Left cardiac atrium (tissue), 4 donors: ENCODE measurements at regions not wholly inside any gene's neighbourhood (a gene's known extent, or its start where the extent isn't known, plus 50 kb on each side); places are given as distances from the start of the nearest gene placed in this dataset.
A peak's percentile ranks its signal among the peaks of the same experiment; 100 is the strongest.

ENCODE experiments used
- ATAC-seq, 2 donors: fragments of 200-7000 bp; cut with Tn5 transposase; one replicate each; pipeline ENCODE4 v1.9.1; 2020; ENCODE audit warnings: mild to moderate bottlenecking in 2 of 2, moderate library complexity in 2 of 2
- DNase-seq: peaks from one replicate; pipeline ENCODE4 v3.0.0-alpha.2; 2020
- intact Hi-C, 2 donors: fragments of 100-400 bp; cut with DNase I; formaldehyde crosslinking; loops; one replicate each; pipeline versions ENCODE4 v1.14.1 to v1.15.1; 2022 to 2023
- donor health status: DM: no; HTN: yes; CAD: no.
- donor health status: DM: no; HTN: yes; CAD: no; lungs with severe emphysema.
- donor health status: DM: yes; HTN: yes; CAD: no.
- donor health status: Dilated cardiomyopathy.

- no peak for ATAC-seq
- intact Hi-C loops: no loop called here
- DNase-seq: no peak
These were observed 104.9 kb upstream of the YPEL5 start for GRCh38 chr2:30041884-30042283.

DNA sequence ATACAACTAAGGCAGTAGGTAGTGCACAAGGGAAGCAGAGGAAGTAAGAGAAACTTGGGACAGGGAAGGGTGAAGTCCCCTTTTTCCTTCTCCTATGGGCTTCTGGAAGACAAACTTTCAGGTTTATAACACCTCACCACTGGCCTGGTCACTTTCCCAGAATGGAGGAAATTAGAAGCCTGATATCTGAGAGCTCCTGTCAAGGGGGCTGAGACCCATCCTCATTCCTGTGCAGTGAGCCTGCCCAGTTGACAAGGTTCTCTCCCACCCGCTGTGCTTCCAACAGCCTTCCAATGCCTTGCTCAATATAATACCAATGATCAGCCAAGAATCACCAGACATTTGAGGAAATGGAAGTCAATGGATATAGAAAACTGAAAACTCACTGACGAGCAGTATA, 100.4 kb upstream of the YPEL5 start:
- intact Hi-C loops: no loop called here
- ATAC-seq (no peak), DNase-seq (no peak)

DNA sequence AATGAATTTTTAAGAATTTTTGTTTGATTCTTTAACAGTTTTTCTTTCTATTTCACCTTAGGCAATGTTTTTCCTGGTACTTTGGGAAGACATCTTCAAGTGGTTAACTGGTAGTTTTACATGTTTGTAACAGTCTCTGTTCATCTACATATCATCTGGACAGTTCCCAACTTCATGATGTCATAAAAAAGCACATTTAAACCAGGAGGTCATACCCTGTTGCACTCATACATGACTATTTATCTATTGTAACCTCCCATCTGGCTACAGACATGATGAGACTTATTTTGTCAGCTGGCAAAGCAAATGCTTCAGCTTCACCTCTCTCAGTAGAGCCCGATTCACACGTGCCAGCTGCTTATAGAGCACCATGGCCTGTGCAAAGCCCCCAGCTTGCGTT, 99.8 kb upstream of the YPEL5 start:
- DNase-seq (no peak), ATAC-seq (no peak)
- intact Hi-C loops: no loop called here

DNA sequence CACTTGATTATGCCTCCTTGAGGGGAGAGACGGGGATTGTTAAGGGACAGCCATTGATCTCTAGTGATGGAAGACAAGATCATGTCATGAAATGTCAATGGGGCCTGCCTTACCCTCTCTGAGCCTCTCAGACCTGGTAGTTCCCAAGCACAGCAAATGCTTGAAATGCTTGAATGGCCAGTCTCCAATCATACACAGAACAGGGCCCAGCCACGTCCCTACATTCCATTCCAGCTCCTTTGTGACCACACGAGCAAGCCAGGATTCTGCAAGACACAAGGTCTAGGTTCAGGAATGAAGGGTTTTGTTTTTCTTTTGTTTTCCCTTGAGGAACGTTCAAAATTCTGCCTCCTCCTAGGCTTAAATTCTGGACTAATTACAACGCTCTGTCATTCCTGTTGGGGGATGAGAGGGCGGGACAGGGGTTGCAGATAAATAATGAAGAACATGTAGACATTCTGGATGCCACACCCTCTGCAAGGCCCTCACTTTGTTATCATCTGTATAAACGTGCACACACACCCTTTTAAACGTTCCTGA, 98.1 kb upstream of the YPEL5 start:
- ATAC-seq (no peak), DNase-seq (no peak)
- intact Hi-C loops: no loop called here

DNA sequence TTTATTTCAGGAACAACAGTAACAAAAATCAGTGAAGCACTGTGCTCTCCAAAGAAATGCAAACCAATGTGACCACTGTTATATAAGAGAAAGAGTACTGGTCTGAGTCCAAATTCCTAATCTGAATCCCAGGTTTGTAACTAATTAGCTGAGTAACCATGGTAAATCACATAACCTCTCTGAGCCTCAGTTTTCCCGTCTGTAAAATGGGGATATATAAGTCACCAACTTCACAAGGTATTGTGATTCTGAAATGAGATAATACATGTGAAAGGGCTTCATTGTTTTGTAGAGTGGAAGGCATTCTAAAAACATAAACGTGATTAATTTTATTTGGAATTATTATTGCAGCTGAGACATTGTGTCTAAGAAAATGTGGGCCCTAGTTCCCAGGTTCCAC, 91.3 kb upstream of the YPEL5 start:
- no peak for DNase-seq
- intact Hi-C loops: no loop called here
- no peak for ATAC-seq

DNA sequence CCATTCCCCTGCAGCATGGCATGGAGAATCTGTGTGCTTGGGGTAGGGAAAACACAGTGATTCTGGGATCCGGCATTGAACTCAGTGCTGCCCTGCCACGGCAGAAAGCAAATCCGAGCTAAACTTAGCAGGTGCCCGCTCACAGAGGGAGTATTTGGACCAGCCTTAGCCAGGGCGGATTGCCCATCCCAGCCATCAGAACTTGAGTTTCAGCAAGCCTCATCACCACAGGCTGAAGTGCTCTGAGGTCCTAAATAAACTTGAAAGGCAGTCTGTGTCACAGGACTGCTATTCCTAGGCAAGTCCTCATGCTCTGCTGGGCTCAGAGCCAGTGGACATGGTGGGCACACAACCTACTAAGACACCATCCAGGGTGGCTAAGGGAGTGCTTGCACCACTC, 86.2 kb upstream of the YPEL5 start:
- DNase-seq: no peak
- ATAC-seq: no peak
- intact Hi-C loops: no loop called here

- ATAC-seq (no peak), DNase-seq (no peak)
- intact Hi-C loops: no loop called here
These were observed 78.7 kb upstream of the YPEL5 start for GRCh38 chr2:30068067-30068466.

- DNase-seq (peak; percentile 61), ATAC-seq (peak; percentile 77 to 90)
- intact Hi-C loops: loop anchor here in 1 of 2 donors (5.0 kb wide), 1 partner anchor 150 kb away; the partner anchor contains the start of gene ALK
These were observed 74.5 kb upstream of the YPEL5 start for GRCh38 chr2:30072250-30072842.

DNA sequence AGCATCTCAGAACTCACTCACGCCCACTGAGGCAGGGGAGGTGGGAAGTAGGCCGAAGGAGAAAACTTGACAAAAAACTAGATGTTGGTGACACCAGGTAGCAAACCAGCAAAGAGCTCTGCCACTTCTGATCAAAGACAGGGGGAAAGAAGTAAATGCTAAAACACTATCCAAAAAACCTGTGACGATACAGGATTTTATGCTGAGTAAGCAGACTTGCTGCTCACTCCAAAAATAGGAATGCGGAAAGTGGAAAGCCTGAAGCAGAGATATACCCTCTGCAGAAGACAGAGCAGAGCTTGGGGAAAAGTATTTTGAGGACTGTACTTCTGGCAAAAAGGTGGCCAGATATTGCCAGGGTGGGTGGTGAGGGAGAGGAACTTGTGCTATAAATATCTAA, 73.3 kb upstream of the YPEL5 start:
- intact Hi-C loops: loop anchor here in 1 of 2 donors (5.0 kb wide), 1 partner anchor 151 kb away; the partner anchor contains the start of gene ALK
- DNase-seq (no peak), ATAC-seq (peak in 1 of 2 donors; percentile 48)

- intact Hi-C loops: loop anchor here in 1 of 2 donors (5.0 kb wide), 1 partner anchor 152 kb away; the partner anchor contains the start of gene ALK
- ATAC-seq: peak in 1 of 2 donors; percentile 56
- no peak for DNase-seq
These were observed 72.8 kb upstream of the YPEL5 start for GRCh38 chr2:30074023-30074422.

DNA sequence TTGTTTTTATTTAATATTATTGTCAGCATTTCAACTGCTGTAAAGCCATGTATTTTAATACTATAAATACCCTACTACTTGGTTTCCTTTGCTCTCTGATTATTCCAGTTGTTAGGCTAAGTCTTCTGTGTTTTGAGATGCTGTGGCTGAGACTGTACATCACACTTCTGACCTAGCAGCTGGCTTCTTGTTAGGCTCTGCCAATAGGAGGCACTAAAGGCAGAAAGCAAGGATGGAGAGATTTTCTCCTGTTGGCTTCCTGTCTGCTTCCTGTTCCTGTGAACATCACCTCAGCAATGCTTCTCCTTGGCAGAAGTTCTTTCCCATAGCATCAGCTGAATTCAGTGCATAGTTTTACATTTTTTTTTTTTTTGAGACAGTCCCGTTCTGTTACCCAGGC, 68.3 kb upstream of the YPEL5 start:
- no peak for DNase-seq
- intact Hi-C loops: no loop called here
- no peak for ATAC-seq

DNA sequence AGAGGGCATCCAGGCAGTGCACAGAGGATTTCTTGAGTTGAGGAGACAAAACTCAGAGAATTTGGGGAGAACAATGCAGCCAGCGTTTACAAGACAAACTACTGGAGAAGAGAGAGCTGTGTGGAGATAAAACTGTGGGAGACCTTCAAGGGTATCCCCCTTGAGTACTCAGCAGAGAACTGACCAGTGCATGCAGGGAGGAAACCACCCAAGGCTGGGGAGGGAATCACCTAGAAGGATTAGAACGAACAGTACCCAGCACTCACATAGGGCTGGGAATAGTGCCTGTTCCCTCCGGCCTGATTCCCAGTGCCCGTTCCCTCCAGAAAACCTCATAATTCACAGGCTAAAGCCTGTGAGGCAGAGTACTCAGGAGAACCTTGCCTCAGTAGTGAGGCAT, 61.9 kb upstream of the YPEL5 start:
- intact Hi-C loops: no loop called here
- no peak for ATAC-seq
- no peak for DNase-seq

DNA sequence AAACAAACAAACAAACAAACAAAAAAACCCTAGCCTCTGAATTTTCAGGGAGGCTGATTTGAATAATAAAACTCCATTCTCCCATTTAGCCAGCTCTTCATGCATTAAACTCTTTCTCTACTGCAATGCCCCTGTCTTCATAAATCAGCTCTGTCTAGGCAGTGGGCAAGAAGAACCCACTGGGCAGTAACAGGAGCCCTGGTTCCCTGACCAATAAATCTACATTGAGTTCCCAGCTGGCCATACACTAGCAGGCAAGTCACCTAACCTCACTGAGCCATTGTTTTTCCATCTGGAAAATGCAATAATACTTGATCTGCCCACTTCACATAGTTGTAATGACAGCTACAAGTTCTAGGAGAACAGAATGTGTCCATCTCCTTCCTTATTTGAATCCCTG, 57.6 kb upstream of the YPEL5 start:
- no peak for DNase-seq
- no peak for ATAC-seq
- intact Hi-C loops: no loop called here

- no peak for ATAC-seq
- intact Hi-C loops: no loop called here
- no peak for DNase-seq
These were observed 51.4 kb upstream of the YPEL5 start for GRCh38 chr2:30095402-30095801.

DNA sequence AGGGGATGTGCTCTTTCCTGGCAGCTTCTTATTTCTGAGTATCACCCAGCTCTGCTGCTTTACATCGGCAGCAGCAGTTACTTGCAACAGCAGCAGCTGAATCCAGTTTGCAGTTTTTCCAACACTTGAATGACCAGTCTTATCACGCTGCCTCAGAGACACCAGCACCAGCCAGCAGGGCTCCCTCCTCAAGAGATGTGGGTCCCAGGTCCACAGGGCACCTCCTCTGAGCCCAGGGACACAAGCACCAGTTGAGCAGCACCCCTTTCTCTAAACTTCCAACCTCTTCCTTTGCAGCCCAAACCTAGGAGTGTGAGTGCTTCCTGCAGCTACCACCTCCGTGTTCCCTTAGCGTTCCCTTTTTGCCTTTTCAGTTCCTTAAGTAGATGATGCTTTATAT, 50.4 kb upstream of the YPEL5 start:
- no peak for ATAC-seq
- no peak for DNase-seq
- intact Hi-C loops: no loop called here
